ENCODE measurements at regions not wholly inside any gene's neighbourhood (a gene's known extent, or its start where the extent isn't known, plus 50 kb on each side); places are given as distances from the start of the nearest gene placed in this dataset.

DNA sequence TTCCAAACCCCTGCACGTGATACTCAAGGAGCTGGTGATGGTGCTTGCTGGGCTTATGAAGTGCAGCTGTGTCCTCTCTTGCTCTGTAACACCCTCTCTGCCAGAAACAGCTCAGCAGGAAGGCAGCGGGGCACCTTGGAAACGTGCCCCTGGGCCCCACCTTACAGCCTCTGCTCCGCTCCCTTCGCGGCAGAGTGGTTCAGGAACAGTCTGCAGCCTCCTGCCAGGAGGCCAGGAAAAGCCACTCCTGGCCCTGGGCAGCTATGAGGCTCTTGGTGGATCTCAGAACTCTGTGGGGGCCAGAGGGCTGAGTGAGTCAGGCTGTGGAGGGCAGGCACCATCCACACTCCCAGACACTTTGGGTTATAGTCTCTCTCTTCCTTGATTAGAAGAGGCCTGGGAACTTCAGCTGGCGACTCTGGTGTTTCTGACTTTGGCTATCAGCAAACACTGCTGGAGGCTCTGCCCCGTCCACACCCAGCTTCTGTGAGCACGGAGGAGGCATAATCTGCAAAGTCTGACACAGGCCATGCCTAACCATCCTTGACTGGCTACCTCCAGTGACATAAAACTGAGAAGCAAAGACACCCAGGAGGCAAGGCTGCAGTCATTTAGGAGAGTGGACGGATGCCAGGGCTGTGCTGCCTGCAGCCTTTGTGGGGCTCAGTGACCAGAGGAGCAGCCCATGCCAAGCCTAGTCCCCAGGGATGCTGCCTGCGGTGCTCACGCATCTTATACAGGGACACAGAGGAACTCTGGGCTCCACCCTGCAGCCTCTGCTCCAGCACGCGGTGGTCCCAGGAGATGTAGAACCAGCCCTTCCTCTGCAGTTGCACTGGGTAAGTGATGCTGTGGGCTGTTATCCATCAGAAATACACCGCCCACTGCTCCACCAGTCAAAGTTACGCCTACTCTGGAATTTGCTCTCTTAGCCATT is 65.3 kb downstream of the METRNL start:
- no peak for DNase-seq

- no peak for DNase-seq
Observed at GRCh38 chr17:83145358-83145738, 65.9 kb downstream of the METRNL start.

DNA sequence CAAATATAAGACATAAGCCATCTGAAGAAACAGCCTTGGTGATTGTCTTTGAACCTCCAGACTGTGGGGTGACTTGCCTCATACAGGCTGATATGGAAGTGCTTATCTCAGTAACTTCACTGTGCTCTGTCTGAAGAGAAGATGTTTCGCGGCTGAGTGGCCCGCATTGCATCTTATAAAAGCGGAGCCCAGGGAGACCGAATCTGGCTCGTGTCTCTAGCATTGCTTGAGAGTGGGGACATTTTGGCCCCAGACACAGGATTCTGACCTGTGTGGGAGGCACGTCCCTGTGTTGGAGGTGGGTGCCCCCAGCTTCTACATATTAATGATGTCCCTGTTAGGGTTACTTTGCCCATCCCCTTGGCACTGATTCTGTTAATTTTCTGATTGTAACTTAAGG is 66.4 kb downstream of the METRNL start:
- no peak for DNase-seq

DNA sequence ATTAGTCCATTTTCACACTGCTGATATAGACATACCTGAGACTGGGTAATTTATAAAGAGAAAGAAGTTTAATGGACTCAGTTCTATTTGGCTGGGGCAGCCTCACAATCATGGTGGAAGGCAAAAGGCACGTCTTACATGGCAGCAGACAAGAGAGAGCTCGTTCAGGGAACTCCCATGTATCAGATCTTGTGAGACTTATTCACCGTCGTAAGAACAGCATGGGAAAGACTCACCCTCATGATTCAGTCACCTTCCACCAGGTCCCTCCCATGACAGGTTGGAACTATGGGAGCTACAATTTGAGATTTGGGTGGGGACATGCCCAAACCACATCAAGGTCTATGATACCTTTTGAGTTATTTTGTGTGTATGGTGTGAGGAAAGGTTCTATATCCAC is 66.9 kb downstream of the METRNL start:
- no peak for DNase-seq

DNA sequence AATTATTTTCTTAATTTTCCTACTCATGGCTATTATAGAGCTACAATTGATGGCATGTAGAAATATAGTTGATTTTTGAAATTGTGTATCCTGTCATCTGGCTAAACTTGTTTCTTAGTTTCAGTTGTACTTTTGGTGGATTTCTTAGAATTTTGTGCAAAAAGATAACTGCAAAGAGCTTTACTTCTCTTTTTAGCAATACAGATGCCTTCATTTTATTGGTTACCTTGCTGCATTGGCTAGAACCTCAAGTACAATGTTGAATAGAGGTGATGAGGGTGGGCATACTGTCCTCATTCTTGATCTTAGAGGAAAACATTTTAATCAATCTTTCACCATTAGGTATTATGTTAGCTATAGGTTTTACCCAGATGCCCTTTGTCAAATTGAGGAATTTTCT is 67.9 kb downstream of the METRNL start:
- no peak for DNase-seq

DNA sequence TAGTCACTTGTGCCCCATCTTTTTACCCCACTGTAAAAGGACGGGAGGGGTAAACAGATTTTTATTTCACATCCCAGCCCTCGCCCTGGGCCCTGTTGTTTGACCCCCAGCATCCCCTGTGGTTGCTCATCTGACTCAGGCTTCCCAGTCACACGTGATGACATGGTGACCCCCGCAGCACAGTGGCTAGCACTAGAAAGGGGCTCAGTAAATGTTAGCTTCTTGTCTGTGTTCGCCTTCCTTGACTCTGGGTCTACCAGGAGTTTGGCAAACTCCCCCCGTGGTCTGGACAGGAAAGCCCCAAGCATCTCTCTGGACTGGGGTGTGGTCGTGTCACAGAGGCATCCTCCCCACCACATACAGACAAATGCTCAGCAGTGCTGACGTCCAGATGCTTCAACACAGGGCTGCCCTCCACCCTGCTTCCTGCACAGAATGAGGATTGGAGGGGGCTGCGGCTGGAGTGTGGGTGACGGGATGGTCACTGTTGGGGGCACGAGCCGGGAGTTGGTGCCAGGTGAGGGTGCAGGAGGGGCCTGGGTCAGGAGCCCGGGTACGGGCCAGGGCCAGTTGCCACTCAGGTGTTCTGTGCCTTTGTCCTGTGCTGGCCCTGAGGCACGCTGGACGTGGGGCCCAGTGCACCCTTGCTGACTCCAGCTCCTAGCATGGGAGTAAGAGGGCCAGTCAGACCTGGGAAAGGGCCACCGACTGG is 69.1 kb downstream of the METRNL start:
- no peak for DNase-seq

GRCh38 chr17:83149029-83149725 is 69.8 kb downstream of the METRNL start:
- no peak for DNase-seq

GRCh38 chr17:83149761-83150251 is 70.4 kb downstream of the METRNL start:
- no peak for DNase-seq

GRCh38 chr17:83150369-83151055 is 71.1 kb downstream of the METRNL start:
- DNase-seq: no peak

GRCh38 chr17:83151056-83151441 is 71.6 kb downstream of the METRNL start:
- no peak for DNase-seq

DNA sequence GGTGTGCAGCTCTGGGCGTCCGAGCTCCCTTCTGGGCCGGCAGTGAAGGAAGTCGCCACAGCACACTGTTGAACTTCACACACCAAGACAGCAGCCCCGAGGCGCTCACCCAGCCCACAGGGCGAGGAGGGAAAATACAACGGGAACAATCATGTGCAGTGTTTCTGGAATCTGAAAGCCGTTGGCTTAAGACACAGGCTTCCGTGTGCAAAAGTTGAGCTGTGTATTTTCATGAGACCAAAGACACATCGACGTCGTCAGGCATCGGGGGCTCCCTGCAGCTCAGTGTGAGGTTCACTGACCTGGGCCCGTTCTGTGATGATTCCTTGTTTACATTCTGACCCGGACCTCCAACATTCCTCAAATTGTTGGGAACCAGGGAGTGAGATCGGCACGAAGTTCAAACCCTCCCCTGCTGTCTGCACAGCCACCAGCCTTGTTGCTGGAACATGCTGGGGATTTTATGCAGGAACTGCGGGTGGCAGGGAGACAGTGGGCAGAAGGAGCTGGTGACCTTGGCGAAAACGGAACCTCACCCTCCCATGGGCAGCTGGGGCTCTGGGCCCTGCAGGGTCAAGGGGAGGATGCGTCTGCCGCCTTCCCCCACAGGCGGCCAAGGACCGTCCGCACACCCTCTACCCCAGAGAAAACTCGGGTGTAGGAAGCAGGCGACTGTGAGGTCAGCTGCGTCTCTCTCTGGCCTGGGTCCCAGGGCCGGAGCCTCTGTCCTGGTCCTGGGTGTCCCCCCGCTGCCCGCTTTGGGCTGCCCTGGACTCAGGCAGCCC is 72.2 kb downstream of the METRNL start:
- no peak for DNase-seq

GRCh38 chr17:83152227-83152744 is 72.9 kb downstream of the METRNL start:
- no peak for DNase-seq

DNA sequence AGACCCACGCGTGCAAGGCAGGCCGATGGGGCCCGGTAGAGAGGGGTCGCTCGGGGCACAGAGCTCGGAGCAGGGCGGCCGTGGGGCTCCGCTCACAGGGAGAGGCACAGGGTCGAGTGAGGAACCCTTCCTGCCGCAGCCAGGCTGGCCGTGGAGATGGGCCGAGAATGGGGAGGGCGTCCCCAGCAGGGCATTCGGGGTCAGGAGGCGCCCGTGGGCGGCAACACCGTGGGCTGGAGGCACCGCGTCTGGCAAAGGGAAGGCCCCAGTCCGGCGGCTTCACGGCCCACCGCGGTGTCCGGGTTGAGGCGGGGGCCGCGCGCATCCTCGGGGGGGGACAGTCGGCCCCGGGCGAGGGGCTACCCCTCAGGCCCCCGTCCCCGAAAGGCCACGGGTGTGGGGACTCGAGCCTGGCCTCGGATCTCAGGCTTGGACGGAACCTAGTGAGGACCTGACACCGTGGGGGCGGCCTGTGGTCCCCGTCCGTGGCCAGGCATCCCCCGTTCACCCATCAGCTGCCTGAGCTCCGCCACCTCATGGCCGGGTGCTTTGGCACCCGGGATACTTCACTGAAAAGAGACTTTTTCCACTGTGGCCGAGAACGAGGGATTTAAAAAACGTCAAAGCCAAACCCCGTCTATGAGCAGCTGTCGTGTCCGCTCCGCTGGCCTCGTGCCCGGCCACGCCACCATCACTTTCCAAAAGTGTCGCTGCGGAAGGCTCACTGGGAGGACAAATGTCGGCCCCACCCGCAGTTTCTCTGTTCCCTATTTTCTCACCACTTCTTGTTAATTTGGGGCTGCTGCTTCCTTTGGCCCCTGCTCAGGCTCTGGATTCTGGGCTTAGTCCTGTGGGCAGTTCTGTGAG is 73.6 kb downstream of the METRNL start:
- DNase-seq: no peak

- no peak for DNase-seq
Observed at GRCh38 chr17:83153681-83154310, 74.4 kb downstream of the METRNL start.

- no peak for DNase-seq
Observed at GRCh38 chr17:83154311-83155127, 75.1 kb downstream of the METRNL start.

DNA sequence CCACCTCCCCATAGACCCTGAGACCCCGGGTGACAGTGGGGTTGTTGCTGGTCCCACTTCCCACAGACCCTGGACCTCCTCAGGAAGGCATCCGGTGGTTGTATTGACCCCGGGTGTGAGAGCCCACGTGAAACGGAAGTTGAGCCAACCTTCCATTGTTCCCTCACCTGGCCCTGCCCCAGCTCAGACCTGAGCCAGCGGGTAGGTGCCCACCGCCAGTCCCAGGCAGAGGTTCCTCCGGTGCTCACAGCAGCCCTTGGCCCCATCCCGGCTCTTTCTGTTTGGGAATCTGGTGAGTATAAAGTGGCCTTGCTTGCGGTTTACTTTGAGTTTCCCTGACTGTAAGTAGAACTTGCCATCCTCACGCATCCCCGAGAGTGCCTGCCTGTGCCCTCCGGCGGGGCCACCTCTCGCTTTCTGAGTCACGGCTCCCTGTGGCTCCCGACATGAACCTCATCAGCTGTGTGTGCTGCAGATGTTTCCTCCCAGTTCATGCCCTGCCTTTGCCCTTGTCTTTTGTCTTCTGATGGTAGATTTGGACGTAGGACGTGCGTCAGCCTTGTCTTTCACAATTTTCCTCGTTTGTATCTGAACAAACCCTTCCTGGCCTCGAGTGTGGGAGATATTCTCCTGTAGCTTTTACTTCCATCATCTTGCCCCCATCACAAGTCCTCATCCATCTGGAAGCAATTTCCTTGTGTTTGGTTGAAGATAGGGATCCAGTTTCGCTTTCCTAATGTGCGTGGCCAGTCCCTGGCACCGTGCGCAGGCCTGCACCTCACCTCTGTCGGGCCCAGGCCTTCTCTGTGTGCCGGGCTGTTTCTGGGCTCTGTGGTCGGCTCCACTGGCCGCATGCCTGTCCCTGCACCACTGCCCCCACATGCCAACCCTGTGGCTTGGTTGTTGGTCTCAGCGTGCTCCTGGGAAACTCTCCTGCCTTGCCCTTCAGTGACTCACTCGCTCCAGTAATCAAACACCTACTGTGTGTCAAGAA is 76.0 kb downstream of the METRNL start:
- DNase-seq: peak; percentile 19 to 28

DNA sequence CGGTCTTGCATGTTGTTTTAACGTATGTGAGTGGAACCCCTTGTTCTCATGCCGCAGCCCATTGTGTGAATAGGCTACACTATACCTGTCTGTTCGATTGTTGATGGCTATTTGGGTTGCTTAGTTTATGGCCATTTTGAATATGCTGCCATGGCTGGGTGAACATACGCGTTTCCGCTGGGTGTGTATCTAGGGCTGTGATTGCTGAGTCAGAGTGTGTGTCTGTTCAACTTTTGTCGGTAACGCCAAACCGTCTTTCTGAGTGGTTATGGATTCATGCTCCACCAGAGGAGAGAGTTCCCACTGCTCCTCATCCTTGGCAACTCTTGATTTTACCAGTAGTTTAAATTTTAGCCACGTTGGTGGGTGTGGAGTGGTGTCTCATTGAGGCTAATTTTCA is 77.0 kb downstream of the METRNL start:
- no peak for DNase-seq
